ENCODE measurements at regions not wholly inside any gene's neighbourhood (a gene's known extent, or its start where the extent isn't known, plus 50 kb on each side); places are given as distances from the start of the nearest gene placed in this dataset.

- DNase-seq: peak; percentile 49
These were observed 193.9 kb downstream of the ANAPC10 start for GRCh38 chr4:144903953-144904711.

GRCh38 chr4:144905286-144905685 is 192.7 kb downstream of the ANAPC10 start:
- DNase-seq: no peak

GRCh38 chr4:144906181-144906925 is 191.6 kb downstream of the ANAPC10 start:
- DNase-seq: peak; percentile 23

- no peak for DNase-seq
These were observed 187.3 kb downstream of the ANAPC10 start for GRCh38 chr4:144910723-144911122.

Measured in fibroblast of skin of abdomen (primary cell).